ENCODE measurements at regions not wholly inside any gene's neighbourhood (a gene's known extent, or its start where the extent isn't known, plus 50 kb on each side); places are given as distances from the start of the nearest gene placed in this dataset.

- no peak for DNase-seq (ENCODE audit: low read depth)
Observed at GRCh38 chr19:34118879-34119748, 53.2 kb upstream of the LSM14A start.

DNA sequence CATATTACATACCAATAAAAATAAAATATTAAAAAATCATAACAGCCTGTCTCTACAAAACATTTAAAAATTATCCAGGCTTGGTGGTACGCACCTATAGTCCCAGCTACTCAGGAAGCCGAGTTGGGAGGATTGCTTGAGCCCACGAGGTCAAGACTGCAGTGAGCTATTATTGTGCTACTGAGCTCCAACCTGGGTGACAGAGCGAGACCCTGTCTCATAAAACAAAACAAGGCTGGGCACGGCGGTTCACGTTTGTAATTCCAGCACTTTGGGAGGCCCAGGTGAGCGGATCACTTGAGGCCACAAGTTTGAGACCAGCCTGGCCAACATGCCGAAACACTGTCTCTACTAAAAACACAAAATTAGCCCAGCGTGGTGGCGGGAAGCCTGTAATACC is 52.2 kb upstream of the LSM14A start:
- DNase-seq (ENCODE audit: low read depth) = no peak

DNA sequence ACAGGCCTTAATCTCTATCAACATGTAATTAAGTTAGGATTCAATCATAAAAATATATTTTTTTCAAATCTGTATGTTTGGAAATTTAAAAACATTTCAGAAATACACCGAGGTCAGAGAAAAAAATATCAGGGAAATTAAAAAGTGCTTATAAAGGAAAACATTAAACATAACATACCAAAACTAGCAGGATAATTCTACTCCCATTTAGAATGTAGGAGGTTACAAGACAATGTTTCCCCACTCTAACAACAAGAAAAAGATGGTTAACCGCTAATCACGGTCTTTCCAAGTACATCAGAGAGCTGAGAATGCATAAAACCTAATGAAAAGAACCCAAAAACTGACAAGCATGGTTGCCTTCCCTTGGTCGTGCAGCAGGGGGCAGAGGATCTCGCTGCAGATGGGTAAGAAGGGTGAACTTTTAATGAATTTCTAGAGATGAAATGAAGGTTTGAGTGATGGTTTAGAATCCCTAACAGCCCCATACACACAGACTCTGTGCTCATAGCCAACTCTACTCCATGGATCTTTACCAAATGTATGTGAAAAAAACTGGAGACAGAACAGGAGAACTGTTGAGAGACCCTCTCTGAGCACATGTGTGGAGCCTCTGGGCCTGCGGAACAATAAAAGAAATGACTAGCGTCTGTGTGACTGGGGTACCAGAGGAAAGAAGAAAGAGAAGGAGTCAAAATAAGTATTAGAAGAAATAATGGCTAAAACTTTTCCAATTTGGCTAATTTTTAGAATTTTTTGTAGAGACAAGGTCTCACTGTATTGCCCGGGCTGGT is 51.3 kb upstream of the LSM14A start:
- DNase-seq (ENCODE audit: low read depth) = peak; percentile 31
